Hepatocyte (in vitro differentiated cells): ENCODE measurements at regions not wholly inside any gene's neighbourhood (a gene's known extent, or its start where the extent isn't known, plus 50 kb on each side); places are given as distances from the start of the nearest gene placed in this dataset.

Source experiments
- DNase-seq: peaks from one replicate; pipeline ENCODE4 v3.0.0-alpha.2; 2016; ENCODE audit warnings: low spot score
- H2AFZ ChIP-seq: fragments of 200-600 bp; sonication (generic); 2 replicates; pipeline ENCODE4 v1.6.0; 2016; ENCODE audit warnings: antibody characterized with exemption, mild to moderate bottlenecking
- H3K27ac ChIP-seq: fragments of 200-600 bp; sonication (generic); 2 replicates; pipeline ENCODE4 v1.5.1; 2016; ENCODE audit warnings: mild to moderate bottlenecking
- H3K27me3 ChIP-seq: fragments of 200-600 bp; sonication (generic); 2 replicates; pipeline ENCODE4 v1.6.1; 2016
- H3K36me3 ChIP-seq: fragments of 200-600 bp; sonication (generic); replicated peaks from 2 replicates; pipeline ENCODE4 v1.5.1; 2016; ENCODE audit warnings: low read depth; ENCODE audit not compliant: insufficient read depth
- H3K4me1 ChIP-seq: fragments of 200-600 bp; sonication (generic); 2 replicates; pipeline ENCODE4 v1.5.1; 2016; ENCODE audit warnings: mild to moderate bottlenecking, moderate library complexity; ENCODE audit not compliant: insufficient read depth
- H3K4me2 ChIP-seq: fragments of 200-600 bp; sonication (generic); 2 replicates; pipeline ENCODE4 v1.6.0; 2016
- H3K4me3 ChIP-seq: fragments of 200-600 bp; sonication (generic); 2 replicates; pipeline ENCODE4 v1.5.1; 2016; ENCODE audit warnings: mild to moderate bottlenecking
- H3K79me2 ChIP-seq: fragments of 200-600 bp; sonication (generic); 2 replicates; pipeline ENCODE4 v1.6.0; 2017; ENCODE audit warnings: mild to moderate bottlenecking
- H3K9me2 ChIP-seq: fragments of 200-600 bp; sonication (generic); replicated peaks from 2 replicates; pipeline ENCODE4 v1.6.0; 2017; ENCODE audit warnings: mild to moderate bottlenecking; ENCODE audit not compliant: insufficient read depth
- H3K9me3 ChIP-seq: fragments of 200-600 bp; sonication (generic); 2 replicates; pipeline ENCODE4 v1.5.1; 2016; ENCODE audit warnings: low read depth, mild to moderate bottlenecking
- H4K20me1 ChIP-seq: fragments of 200-600 bp; sonication (generic); 2 replicates; pipeline ENCODE4 v1.6.0; 2016; ENCODE audit warnings: mild to moderate bottlenecking; ENCODE audit not compliant: insufficient read depth, poor library complexity, severe bottlenecking
- EZH2 ChIP-seq: fragments of 200-600 bp; sonication (generic); IDR thresholded peaks from 2 replicates; pipeline ENCODE4 v1.6.1; 2016; ENCODE audit warnings: antibody characterized with exemption, mild to moderate bottlenecking, borderline replicate concordance
- EZH2phosphoT487 ChIP-seq: fragments of 200-600 bp; sonication (generic); IDR thresholded peaks from one replicate; pipeline ENCODE4 v1.6.1; 2018; ENCODE audit warnings: antibody characterized with exemption, mild to moderate bottlenecking, low read depth, moderate library complexity; ENCODE audit not compliant: unreplicated experiment, severe bottlenecking
- WGBS: methylation state at CpG from one replicate; pipeline ENCODE4 v1.1.6; 2016; ENCODE audit warnings: low lambda C conversion rate; ENCODE audit errors: missing lambda C conversion rate; 5-methylcytosine and 5-hydroxymethylcytosine counted together
- TF ChIP-seq, protein P1 (sequence below): fragments of 200-600 bp; sonication (generic); IDR thresholded peaks from 2 replicates; pipeline ENCODE4 v1.5.1; 2016; ENCODE audit warnings: antibody characterized with exemption, mild to moderate bottlenecking; ENCODE audit not compliant: poor library complexity

DNA sequence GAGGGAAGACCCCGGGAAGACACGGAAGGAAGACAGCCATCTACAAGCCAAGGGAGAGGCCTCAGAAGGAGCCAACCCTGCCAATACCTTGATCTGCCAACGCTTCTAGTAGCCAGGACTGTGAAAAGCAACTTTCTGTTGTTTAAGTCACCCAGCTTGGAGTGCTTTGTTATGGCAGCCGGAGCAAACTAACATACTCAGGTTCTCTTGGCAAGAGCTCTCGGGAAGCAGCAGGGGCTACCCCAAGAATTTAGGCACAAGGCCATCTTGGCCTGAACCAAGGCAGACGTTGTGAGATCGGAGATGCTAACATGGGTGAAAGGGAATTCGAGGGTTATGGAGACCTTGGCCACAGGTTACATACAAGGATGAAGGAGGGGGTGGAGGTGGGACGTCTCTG lies 78.6 kb upstream of the KLHL29 start:
- H3K79me2 ChIP-seq = no peaks in the 10 kb centered on the region
- no peaks in the 10 kb centered on the region for H3K9me3 ChIP-seq
- DNase-seq = no peak
- H3K27me3 ChIP-seq = no peaks in the 10 kb centered on the region
- no peak overlapping the region for H3K4me3 ChIP-seq
- no peak overlapping the region for H2AFZ ChIP-seq
- no peak overlapping the region for H3K27ac ChIP-seq
- TF ChIP-seq, protein P1, sequence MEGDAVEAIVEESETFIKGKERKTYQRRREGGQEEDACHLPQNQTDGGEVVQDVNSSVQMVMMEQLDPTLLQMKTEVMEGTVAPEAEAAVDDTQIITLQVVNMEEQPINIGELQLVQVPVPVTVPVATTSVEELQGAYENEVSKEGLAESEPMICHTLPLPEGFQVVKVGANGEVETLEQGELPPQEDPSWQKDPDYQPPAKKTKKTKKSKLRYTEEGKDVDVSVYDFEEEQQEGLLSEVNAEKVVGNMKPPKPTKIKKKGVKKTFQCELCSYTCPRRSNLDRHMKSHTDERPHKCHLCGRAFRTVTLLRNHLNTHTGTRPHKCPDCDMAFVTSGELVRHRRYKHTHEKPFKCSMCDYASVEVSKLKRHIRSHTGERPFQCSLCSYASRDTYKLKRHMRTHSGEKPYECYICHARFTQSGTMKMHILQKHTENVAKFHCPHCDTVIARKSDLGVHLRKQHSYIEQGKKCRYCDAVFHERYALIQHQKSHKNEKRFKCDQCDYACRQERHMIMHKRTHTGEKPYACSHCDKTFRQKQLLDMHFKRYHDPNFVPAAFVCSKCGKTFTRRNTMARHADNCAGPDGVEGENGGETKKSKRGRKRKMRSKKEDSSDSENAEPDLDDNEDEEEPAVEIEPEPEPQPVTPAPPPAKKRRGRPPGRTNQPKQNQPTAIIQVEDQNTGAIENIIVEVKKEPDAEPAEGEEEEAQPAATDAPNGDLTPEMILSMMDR = no peak
- TF ChIP-seq EZH2phosphoT487 (no peak), EZH2 (no peak)
- 89% methylated on average over 9 of the region's 9 CpGs for whole genome bisulfite sequencing
- H3K36me3 ChIP-seq = no peaks in the 10 kb centered on the region
- H3K4me2 ChIP-seq = no peak overlapping the region
- no peaks in the 10 kb centered on the region for H3K4me1 ChIP-seq
- H4K20me1 ChIP-seq = no peaks in the 10 kb centered on the region
- H3K9me2 ChIP-seq = no peaks in the 10 kb centered on the region

DNA sequence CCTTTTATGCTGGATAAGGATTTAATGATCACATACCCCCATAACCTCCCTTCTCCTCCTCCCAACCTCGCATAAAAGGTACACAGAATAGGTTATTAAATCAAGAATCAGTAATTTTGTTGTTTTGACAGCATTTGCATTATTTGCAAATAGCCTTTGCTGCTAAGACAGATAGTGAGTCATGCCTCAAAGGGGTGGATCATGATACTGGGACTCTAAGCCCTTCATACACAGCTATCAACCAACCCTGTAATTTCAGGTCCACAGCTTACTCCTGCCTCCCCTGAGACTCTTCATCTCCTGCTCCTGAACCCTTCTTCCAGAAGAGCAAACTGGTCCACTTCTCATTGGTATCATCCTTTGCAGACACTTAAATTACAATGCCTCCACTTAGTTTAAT lies 73.8 kb upstream of the KLHL29 start:
- no peaks in the 10 kb centered on the region for H3K27me3 ChIP-seq
- no peaks in the 10 kb centered on the region for H4K20me1 ChIP-seq
- WGBS = 70% methylated on average over 1 of the region's 1 CpG
- H3K9me3 ChIP-seq = no peaks in the 10 kb centered on the region
- H2AFZ ChIP-seq = no peak overlapping the region
- H3K79me2 ChIP-seq = no peaks in the 10 kb centered on the region
- no peak for DNase-seq
- H3K4me1 ChIP-seq = no peaks in the 10 kb centered on the region
- TF ChIP-seq EZH2phosphoT487 (no peak), EZH2 (no peak)
- TF ChIP-seq, protein P1 = no peak
- no peaks in the 10 kb centered on the region for H3K9me2 ChIP-seq
- H3K36me3 ChIP-seq = no peaks in the 10 kb centered on the region
- H3K4me3 ChIP-seq = no peak overlapping the region
- H3K27ac ChIP-seq = no peak overlapping the region
- H3K4me2 ChIP-seq = no peak overlapping the region

DNA sequence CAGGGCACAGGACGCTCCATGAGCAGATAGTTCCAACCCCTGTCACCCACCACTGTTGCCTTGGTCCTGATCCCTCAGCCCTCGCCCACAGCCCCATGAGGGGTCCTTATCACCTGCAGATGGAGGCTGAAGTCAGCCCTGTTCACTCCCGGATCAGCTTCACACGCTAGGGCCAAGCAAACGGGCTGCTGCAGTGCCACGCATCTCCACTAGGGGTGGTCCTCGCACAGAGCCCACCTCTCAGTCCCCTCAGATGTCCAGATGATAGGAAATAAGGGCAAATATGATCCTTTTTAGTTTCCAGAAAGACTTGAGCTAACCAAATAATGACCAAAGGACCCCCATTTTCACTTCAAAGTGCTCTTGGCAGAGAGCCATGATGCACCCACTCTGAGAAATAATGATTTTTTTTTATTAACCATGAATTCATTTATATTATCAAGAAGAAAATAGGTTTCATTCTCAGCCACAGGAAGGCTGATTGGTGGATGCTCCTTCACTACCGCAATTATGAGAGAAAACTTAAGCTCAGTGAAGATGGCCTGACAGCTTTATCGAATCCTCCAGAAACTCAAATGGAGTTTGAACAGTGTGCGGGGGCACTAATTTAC lies 71.9 kb upstream of the KLHL29 start:
- no peak overlapping the region for H2AFZ ChIP-seq
- no peaks in the 10 kb centered on the region for H3K9me2 ChIP-seq
- H3K9me3 ChIP-seq = no peaks in the 10 kb centered on the region
- DNase-seq = peak; percentile 22
- TF ChIP-seq, protein P1 = peak; percentile 29
- TF ChIP-seq EZH2 = no peak
- H3K4me2 ChIP-seq = no peak overlapping the region
- WGBS = 51% methylated on average over 10 of the region's 10 CpGs
- H3K79me2 ChIP-seq = no peaks in the 10 kb centered on the region
- H3K4me1 ChIP-seq = no peaks in the 10 kb centered on the region
- H3K27me3 ChIP-seq = no peaks in the 10 kb centered on the region
- no peaks in the 10 kb centered on the region for H3K36me3 ChIP-seq
- H4K20me1 ChIP-seq = no peaks in the 10 kb centered on the region
- H3K27ac ChIP-seq = no peak overlapping the region
- no peak overlapping the region for H3K4me3 ChIP-seq

DNA sequence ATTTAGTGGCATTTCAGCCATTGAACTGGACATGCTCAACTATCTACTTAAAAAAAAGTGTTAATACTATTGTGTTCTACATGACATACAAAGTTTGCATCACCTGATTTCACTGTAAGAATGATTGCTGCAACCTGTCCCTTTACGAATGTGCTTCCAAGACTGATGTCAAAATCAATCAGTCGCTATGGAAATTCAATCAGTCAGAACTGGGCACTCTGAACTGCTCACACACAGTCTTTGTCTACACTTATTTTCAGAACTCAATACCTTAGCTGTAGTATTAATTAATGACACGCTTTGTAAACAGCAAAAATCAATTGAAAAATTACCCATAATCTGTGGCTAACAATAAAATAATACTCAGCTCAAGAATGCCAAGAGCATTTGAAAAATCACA lies 70.3 kb upstream of the KLHL29 start:
- H3K9me3 ChIP-seq = no peaks in the 10 kb centered on the region
- H2AFZ ChIP-seq = no peak overlapping the region
- H3K9me2 ChIP-seq = no peaks in the 10 kb centered on the region
- H3K27me3 ChIP-seq = no peaks in the 10 kb centered on the region
- no peaks in the 10 kb centered on the region for H3K4me1 ChIP-seq
- TF ChIP-seq, protein P1 = no peak
- no peak for TF ChIP-seq EZH2phosphoT487
- no peak for TF ChIP-seq EZH2
- 95% methylated on average over 3 of the region's 3 CpGs for WGBS
- no peaks in the 10 kb centered on the region for H3K36me3 ChIP-seq
- no peak for DNase-seq
- no peak overlapping the region for H3K4me2 ChIP-seq
- H3K79me2 ChIP-seq = no peaks in the 10 kb centered on the region
- no peak overlapping the region for H3K27ac ChIP-seq
- no peaks in the 10 kb centered on the region for H4K20me1 ChIP-seq
- no peak overlapping the region for H3K4me3 ChIP-seq
